Mucosa of descending colon (tissue), 3 donors: ENCODE measurements at regions not wholly inside any gene's neighbourhood (a gene's known extent, or its start where the extent isn't known, plus 50 kb on each side); places are given as distances from the start of the nearest gene placed in this dataset.

Source experiments
- ATAC-seq: fragments of 200-7000 bp; cut with Tn5 transposase; one replicate; pipeline ENCODE4 v1.9.1; 2020; ENCODE audit warnings: mild to moderate bottlenecking, moderate library complexity
- DNase-seq, 3 donors: peaks; one replicate each; pipeline ENCODE4 v3.0.0-alpha.2; 2020
- H3K36me3 ChIP-seq: fragments of 200-600 bp; one replicate; pipeline ENCODE4 v1.8.0; 2021; ENCODE audit warnings: low read depth, mild to moderate bottlenecking
- H3K4me1 ChIP-seq: fragments of 200-600 bp; one replicate; pipeline ENCODE4 v1.8.0; 2021; ENCODE audit warnings: low read depth, mild to moderate bottlenecking
- H3K4me3 ChIP-seq: fragments of 200-600 bp; one replicate; pipeline ENCODE4 v1.8.0; 2021; ENCODE audit warnings: mild to moderate bottlenecking
- H3K9me3 ChIP-seq: fragments of 200-600 bp; one replicate; pipeline ENCODE4 v1.8.0; 2021; ENCODE audit warnings: mild to moderate bottlenecking
- intact Hi-C, 2 donors: fragments of 100-400 bp; cut with DNase I in 1 of 2; cut with micrococcal nuclease in 1 of 2; formaldehyde crosslinking; loops; one replicate each; pipeline versions ENCODE4 v1.11.0 to v1.11.1; 2022; cut with DNase I, micrococcal nuclease
- TF ChIP-seq, protein P1 (sequence below): fragments of 200-600 bp; IDR thresholded peaks from one replicate; pipeline ENCODE4 v1.8.0; 2022; ENCODE audit warnings: antibody characterized with exemption, mild to moderate bottlenecking
- donor health status: DM: no; HTN: no; CAD: no; lungs with moderate emphysema.
- donor health status: DM: no; HTN: no; CAD: no.
- donor health status: DM: no; HTN: yes; CAD: no.

DNA sequence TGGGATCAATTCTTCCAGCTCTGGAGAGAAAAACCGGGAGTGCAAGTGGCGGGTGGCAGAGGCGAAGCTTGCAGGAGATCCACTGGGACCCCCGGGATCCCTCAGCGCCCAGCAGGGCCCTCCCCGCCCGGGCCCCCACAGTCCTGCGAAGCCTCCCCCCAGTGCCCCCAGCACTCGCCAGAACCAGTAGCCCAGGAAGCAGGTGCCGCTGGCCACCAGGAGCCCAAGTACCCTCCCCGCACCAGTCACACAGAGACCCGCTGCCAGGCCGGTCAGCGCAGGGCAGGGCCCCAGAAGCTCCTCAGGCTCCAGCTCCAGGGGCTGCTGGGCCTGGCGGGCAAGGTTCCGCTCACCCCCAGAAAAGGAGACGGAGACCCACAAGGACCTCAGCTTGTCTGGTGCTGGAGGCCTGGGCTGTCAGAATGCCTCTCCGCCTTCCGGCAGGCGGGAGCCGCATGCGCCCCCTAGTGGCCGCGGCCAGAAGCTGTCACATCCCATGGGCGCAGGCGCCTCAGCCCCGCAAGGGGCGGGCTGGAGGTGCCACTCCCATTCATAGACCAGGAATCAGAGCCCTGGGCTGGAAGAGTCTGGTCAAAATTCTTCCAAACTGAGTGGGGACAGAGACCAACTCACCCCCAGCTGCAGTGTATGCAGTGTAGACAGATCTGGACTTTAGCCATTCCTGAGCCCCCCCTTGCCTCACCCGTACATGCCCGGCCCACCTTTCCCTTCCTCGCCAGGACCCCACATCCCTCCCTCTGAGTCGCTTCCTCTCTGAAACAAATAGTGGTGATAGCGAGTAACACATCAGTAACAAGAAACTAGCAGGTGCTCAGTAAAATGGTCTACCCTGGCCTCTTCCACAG is 1002.3 kb downstream of the KCNJ18 start:
- intact Hi-C loops = no loop called here
- DNase-seq (no peak), ATAC-seq (no peak)
- Histone ChIP-seq H3K4me3 (no peak overlapping the region), H3K36me3 (no peaks in the 10 kb centered on the region), H3K9me3 (peaks cover 72% of the 10 kb centered on the region), H3K4me1 (no peaks in the 10 kb centered on the region)
- TF ChIP-seq, protein P1, sequence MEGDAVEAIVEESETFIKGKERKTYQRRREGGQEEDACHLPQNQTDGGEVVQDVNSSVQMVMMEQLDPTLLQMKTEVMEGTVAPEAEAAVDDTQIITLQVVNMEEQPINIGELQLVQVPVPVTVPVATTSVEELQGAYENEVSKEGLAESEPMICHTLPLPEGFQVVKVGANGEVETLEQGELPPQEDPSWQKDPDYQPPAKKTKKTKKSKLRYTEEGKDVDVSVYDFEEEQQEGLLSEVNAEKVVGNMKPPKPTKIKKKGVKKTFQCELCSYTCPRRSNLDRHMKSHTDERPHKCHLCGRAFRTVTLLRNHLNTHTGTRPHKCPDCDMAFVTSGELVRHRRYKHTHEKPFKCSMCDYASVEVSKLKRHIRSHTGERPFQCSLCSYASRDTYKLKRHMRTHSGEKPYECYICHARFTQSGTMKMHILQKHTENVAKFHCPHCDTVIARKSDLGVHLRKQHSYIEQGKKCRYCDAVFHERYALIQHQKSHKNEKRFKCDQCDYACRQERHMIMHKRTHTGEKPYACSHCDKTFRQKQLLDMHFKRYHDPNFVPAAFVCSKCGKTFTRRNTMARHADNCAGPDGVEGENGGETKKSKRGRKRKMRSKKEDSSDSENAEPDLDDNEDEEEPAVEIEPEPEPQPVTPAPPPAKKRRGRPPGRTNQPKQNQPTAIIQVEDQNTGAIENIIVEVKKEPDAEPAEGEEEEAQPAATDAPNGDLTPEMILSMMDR = no peak

DNA sequence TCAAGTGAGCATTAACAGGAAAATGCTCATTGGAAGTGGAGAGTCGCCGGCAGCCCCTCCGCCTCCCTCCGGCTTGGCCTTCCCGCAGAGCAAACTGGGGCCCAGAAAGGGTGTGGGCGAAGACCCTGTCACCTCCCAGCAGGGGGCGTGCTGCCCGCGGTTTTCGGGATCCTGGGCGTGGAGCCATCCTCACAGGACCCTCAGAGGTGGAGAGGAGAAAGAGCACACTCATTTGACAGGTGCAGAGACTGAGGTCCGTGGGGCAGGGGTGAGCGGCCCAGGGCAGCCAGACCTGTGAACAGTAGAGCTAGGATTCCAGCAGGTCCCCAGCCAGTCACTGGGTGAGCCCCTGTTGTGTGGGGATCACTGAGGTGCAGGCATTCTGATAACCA is 1002.9 kb downstream of the KCNJ18 start:
- intact Hi-C loops = no loop called here
- TF ChIP-seq, protein P1 = no peak
- H3K4me1 ChIP-seq = no peaks in the 10 kb centered on the region
- no peak overlapping the region for H3K4me3 ChIP-seq
- ATAC-seq = no peak
- DNase-seq = no peak
- peaks cover 72% of the 10 kb centered on the region for H3K9me3 ChIP-seq
- H3K36me3 ChIP-seq = no peaks in the 10 kb centered on the region

DNA sequence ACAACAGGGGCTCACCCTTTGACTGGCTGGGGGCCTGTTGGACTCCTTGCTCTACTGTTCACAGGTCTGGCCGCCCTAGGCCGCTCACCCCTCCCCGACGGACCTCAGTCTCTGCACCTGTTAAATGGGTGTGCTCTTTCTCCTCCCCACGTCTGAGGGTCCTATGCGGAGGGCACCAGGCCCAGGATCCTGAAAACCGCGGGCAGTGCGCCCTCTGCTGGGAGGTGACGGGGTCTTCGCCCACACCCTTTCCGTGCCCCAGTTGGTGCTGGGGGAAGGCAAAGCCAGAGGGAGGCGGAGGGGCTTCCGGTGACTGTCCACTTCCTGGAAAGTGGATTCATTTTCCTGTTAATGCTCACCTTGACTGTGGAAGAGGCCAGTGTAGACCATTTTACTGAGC is 1010.9 kb downstream of the KCNJ18 start:
- peaks cover 74% of the 10 kb centered on the region for H3K9me3 ChIP-seq
- TF ChIP-seq, protein P1 = no peak
- H3K36me3 ChIP-seq = no peaks in the 10 kb centered on the region
- ATAC-seq = no peak
- no peak overlapping the region for H3K4me3 ChIP-seq
- DNase-seq = no peak
- intact Hi-C loops = no loop called here
- H3K4me1 ChIP-seq = no peaks in the 10 kb centered on the region

DNA sequence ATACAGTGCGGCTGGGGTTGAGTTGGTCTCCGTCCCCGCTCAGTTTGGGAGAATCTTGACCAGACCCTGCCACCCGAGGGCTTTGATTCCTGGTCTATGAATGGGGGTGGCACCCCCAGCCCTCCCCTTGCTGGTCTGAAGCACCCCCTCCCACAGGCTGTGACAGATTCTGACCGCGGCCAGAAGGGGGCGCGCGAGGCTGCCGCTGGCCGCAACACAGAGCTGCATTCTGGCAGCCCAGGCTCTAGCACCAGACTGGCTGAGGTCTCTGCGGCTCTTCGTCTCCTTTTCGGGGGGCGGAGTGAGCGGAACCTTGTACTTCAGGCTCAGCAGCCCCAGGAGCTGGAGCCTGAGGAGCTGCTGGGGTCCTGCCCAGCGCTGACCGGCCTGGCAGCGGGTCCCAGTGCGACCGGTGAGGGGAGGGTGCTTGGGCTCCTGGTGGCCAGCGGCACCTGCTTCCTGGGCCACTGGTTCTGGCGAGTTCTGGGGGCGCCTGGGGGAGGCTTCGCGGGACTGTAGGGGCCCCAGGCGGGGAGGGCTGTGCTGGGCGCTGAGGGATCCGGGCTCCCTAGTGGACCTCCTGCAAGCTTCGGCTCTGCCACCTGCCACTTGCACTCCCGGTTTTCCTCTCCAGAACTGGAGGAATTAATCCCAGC is 1011.6 kb downstream of the KCNJ18 start:
- peaks cover 75% of the 10 kb centered on the region for H3K9me3 ChIP-seq
- TF ChIP-seq, protein P1 = no peak
- no peaks in the 10 kb centered on the region for H3K4me1 ChIP-seq
- no peaks in the 10 kb centered on the region for H3K36me3 ChIP-seq
- no peak for DNase-seq
- no peak overlapping the region for H3K4me3 ChIP-seq
- no peak for ATAC-seq
- intact Hi-C loops = no loop called here

DNA sequence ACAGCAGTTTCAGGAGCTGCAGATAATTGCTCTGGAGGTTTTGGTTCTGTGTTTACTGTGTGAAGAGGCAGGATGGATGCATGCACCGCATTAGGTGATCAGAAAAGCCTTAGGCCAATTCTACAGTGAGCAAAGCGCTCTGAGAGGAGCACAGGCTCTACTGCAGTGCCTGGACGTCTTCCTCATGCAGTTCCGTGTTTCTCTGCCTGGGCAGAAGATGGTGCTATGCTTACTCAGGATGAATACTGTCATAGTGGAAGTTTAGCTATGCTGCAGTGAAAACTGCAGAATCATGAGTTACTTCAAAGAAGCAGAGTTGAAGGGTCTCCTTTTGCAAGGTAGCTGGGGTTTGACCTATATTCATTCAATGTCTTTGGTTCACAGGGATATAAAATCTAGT is 1012.4 kb downstream of the KCNJ18 start:
- Histone ChIP-seq H3K4me1 (no peaks in the 10 kb centered on the region), H3K36me3 (no peaks in the 10 kb centered on the region), H3K9me3 (peaks cover 76% of the 10 kb centered on the region), H3K4me3 (no peak overlapping the region)
- intact Hi-C loops = no loop called here
- ATAC-seq (no peak), DNase-seq (no peak)
- TF ChIP-seq, protein P1 = no peak
